HG02943 (cell line): ENCODE measurements at regions not wholly inside any gene's neighbourhood (a gene's known extent, or its start where the extent isn't known, plus 50 kb on each side); places are given as distances from the start of the nearest gene placed in this dataset.
A peak's percentile ranks its signal among the peaks of the same experiment; 100 is the strongest.

Experiments used
- ATAC-seq: cut with Tn5 transposase; IDR thresholded peaks from one replicate; pipeline ENCODE4 v1.9.1; 2021; ENCODE audit warnings: mild to moderate bottlenecking, low read depth, moderate library complexity; ENCODE audit not compliant: unreplicated experiment

- no peak for ATAC-seq
Measured at GRCh38 chr1:194534784-194535183, 1348.4 kb upstream of the B3GALT2 start.

GRCh38 chr1:194533641-194534040, 1347.2 kb upstream of the B3GALT2 start:
- ATAC-seq = no peak

- no peak for ATAC-seq
Measured at GRCh38 chr1:194517567-194517966, 1331.2 kb upstream of the B3GALT2 start.

- no peak for ATAC-seq
Measured at GRCh38 chr1:194515916-194516315, 1329.5 kb upstream of the B3GALT2 start.

GRCh38 chr1:194512957-194513356, 1326.5 kb upstream of the B3GALT2 start:
- ATAC-seq = no peak

GRCh38 chr1:194512345-194512744, 1325.9 kb upstream of the B3GALT2 start:
- ATAC-seq = no peak

- no peak for ATAC-seq
Measured at GRCh38 chr1:194503209-194503608, 1316.8 kb upstream of the B3GALT2 start.

GRCh38 chr1:194495434-194495833, 1309.0 kb upstream of the B3GALT2 start:
- ATAC-seq = no peak

GRCh38 chr1:194487172-194487571, 1300.8 kb upstream of the B3GALT2 start:
- ATAC-seq = no peak

- no peak for ATAC-seq
Measured at GRCh38 chr1:194485432-194485831, 1299.0 kb upstream of the B3GALT2 start.

- ATAC-seq = no peak
Measured at GRCh38 chr1:194478731-194479130, 1292.3 kb upstream of the B3GALT2 start.

- peak; percentile 92 for ATAC-seq
Measured at GRCh38 chr1:194477908-194478307, 1291.5 kb upstream of the B3GALT2 start.

GRCh38 chr1:194476872-194477271, 1290.5 kb upstream of the B3GALT2 start:
- no peak for ATAC-seq

GRCh38 chr1:194476351-194476750, 1289.9 kb upstream of the B3GALT2 start:
- no peak for ATAC-seq

- ATAC-seq = no peak
Measured at GRCh38 chr1:194474701-194475100, 1288.3 kb upstream of the B3GALT2 start.

- ATAC-seq = no peak
Measured at GRCh38 chr1:194473766-194474165, 1287.4 kb upstream of the B3GALT2 start.

GRCh38 chr1:194469282-194469681, 1282.9 kb upstream of the B3GALT2 start:
- no peak for ATAC-seq

- ATAC-seq = no peak
Measured at GRCh38 chr1:194466706-194467105, 1280.3 kb upstream of the B3GALT2 start.

GRCh38 chr1:194447636-194448035, 1261.2 kb upstream of the B3GALT2 start:
- no peak for ATAC-seq

- no peak for ATAC-seq
Measured at GRCh38 chr1:194445244-194445643, 1258.8 kb upstream of the B3GALT2 start.

- no peak for ATAC-seq
Measured at GRCh38 chr1:194442901-194443575, 1256.6 kb upstream of the B3GALT2 start.

GRCh38 chr1:194437135-194437534, 1250.7 kb upstream of the B3GALT2 start:
- ATAC-seq = no peak

GRCh38 chr1:194431121-194431520, 1244.7 kb upstream of the B3GALT2 start:
- ATAC-seq = no peak
